NOMO-1 treated with dmso at 0.1 percent for 144 hours (cell line): ENCODE measurements at regions not wholly inside any gene's neighbourhood (a gene's known extent, or its start where the extent isn't known, plus 50 kb on each side); places are given as distances from the start of the nearest gene placed in this dataset.

ENCODE experiments used
- DNase-seq: peaks from one replicate; lab custom pipeline; 2025; ENCODE audit not compliant: unreplicated experiment; lab: John Stamatoyannopoulos, UW

DNA sequence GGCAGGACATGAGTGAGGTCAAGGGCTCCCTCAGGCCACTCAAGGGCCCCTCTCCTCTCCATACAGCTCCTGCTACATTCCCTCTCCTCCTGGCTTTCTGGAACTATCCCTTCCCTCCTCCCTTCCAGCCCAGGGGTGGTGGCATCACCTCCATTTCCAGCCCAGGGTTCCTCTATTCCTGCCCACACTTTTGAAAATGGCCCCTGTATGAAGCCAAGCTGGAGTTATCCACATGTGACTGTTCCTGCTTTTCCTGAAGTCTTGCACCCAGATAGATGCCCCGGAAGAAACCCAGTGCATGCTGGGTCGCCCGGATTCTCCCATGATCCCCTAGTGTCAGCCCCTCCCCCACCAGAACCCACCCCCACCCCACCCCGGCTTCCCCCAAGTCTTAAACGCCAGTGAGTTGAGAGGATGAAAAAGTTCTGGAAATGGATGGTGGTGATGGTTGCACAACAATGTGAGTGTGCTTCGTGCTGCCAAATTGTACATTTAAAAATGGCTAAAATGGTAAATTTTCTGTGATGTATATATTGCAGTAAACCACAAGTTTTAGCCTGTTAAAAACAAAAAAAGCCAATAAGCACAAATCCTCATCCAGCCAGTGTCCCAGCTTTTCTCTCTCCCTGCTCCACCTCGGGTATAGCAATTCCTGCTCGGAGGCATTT lies 136.9 kb downstream of the SCARB1 start:
- DNase-seq, result no peak

DNA sequence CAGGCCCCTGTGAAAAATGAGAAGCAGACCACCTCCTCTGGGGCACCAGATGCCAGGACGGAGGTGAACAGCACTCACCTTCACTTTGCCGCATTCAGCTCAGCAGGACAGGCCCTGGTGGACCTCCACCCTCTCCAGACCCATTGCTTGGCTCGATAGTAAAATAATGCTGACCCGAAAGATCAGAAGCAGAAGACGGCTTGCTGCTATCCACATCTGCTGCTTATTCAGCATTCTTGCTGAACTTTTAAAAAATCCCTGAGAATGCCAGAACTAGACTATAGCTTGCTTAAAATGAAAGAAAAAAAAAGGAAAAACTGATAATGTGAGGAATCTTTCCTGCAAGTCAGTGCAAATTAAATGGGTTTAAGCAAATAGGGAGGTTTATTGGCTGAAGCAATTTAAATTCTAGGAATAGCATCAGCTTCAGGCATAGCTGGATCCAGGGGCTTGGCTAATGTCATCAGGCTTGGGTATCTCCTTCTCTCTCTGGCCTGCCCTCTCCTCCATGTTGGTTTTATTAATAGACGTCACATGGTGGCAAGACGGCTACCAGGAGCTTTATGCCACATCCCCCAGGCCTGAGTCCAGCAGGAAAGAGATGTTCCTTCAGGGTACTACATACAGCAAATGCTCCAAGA lies 137.9 kb downstream of the SCARB1 start:
- no peak for DNase-seq

DNA sequence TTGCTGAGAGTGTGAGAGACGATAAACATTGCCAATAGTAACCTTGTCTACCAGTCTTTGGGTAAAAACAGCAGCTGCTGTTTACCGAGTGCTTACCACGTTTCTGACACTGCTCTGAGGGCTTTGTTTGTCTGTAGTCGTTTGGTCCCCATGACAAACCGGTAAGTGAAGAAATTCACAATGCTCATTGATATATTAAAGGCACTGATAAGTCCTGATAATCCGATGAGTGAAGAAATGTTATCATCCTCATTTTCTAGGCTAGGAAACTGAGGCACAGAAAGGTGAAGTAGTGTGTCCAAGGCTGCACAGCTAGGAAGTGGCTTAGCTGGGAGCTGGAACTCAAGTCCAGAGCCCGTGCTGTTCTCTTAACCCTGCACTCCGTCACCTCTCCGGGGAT lies 138.6 kb downstream of the SCARB1 start:
- no peak for DNase-seq

DNA sequence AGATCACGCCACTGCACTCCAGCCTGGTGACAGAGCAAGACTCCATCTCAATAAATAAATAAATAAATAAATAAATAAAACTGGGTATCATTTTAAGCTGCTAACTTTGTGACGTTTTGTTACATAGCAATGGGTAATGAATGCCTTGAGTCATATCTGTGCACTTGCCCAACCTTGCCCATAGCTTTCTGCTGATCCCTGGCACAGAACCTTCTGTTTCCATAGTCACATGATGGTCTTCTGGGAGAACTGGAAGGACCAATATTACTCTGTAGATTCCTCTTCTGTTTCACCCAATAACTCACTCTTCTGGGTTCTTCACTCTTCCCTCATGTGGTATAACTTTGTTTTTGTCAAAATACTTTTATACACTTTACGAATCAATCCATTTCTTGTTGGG lies 140.8 kb downstream of the SCARB1 start:
- DNase-seq, result no peak

DNA sequence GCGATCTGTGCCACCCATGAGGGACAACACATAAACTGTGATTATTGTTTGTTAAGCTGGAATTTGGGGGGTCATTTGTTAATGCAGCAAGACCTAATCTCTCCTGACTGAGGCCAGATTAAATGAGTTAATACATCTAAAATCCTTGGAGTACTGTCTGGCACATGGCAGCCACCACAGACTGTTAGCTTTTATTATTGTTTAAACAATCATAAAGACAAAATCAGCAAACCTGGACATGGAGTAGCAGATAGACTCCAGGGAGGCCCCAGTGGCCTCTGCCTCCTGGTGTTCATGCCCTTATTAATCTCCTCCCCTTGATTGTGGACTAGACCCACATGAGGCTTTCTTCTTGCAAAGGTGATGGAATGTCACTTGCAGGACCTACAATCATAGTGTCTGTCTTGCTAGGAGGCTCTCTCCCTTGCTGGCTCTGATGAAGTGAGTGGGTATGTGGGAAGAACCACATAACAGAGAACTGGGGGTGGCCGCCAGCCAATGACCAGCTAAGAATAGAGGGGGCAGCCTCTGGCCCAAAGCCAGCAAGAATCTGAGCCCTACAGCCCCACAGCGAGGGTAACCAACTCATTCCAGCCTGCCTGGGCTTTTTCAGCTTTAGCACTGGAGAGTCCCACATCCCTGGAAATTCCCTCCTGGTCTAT lies 142.0 kb downstream of the SCARB1 start:
- DNase-seq, result no peak

DNA sequence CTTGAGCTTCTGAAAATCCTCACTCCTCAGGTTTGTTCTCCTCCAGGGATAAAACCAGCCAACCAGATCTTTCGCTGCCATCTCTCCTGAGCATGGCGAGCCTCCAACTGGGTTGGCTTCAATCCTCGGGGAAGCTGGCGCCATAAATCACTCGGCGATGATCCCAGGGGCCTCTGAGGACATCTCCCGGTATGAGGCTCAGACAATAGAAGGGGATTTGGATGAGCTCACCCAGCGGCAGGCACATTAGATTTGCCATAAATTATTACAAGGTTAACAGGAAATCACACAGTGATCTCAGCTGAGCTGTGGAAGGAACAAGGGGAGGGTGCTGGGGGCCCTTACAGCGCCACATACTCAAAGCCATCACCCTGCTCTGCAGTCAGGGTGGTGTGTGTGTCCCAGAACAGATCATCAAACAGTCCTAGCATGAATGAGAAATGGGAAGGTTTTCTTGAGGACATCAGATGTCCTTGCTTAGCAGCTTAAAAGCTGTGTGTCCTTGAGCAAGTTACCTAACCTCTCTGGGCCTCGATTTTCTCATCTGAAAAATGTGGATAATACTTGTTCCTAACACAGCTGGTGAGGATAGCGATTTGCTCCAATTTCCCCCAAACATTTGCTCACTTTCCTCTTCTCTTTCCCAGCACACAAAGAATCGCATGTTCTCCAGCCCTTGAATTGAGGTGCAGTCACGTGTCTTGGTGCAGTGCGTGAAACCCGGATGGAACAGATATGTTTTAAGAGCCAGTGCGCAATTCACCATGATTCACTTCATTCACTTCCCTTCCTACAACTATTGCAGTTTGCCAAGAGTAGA lies 142.8 kb downstream of the SCARB1 start:
- DNase-seq, result peak; percentile 44

DNA sequence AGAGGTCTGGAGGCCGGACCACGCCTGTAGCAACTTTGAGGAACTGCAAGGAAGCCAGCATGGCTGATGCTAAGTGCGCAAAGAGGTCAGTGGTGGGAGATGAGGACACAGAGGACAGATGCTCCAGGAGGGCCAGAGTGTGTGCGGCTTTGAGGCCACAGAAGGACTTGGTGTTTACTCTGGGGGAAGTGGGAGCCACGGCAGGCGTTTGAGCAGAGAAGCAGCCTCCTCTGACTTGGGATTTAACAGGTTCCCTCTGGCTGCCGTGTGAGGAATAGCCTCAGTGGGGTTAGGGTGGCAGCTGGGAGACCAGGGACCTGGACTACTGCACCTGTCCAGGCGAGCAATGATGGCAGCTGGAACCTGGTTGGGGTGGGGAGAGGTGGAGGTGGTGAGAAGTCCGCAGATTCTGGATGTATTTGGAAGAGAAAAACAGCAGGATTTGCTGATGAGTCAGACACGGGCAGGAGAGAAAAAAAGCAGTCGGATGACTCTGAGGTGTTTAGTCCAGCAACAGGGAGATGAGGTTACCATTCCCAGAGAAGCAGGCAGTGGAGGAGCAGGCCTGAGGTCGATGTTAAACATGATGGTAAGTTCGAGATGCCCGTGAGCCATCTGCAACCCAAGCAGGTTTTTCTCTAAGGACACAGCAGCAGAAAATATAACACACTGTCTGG lies 143.5 kb downstream of the SCARB1 start:
- no peak for DNase-seq

DNA sequence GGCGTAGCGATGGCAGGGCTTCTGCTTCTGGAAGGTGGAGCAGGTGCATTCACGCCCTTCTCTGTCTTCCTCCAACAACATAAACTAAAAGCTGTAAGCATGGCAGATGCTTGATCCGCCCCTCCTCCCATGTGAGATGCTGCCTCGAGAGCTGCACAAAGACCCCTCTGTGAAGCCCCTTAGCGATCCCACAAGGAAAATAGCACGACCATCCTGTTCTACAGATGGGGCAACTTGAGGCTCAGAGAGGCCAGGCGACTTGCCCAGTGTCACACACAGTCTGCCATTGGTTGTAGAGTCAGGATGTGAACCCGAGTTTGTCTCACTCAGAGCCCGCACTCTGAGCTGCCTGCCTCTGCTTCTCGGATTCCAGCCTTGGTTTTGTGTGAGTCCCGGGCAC lies 144.4 kb downstream of the SCARB1 start:
- no peak for DNase-seq

DNA sequence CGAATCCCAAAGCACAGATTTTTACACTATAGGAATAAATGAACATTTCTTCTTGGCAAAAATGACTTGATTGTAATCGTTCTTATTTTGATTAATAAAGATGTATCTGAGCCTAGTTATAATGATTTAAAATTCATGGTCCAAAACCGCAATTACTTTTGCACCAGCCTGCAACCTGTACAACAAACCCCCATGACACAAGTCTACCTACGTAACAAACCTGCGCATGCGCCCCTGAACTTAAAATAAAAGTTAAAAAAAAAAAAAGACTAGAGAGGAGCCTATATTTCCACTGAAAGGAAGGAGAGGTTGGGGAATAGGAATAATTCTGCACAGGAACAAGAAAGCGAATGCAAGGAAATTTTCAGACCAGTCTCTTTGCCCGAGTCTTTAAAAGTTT lies 145.2 kb downstream of the SCARB1 start:
- DNase-seq, result no peak

DNA sequence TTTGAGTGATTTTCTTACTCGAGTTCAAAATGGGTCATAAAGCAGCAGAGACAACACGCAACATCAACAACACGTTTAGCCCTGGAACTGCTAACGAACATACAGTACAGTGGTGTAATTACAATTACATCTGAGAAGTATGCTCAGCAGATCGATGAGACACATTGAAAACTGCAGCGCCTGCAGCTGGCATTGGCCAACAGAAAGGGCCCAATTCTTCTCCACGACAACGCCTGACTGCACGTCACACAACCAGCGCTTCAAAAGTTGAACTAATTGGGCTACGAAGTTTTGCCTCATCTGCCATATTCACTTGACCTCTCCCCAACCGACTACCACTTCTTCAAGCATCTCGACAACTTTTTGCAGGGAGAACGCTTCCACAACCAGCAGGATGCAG lies 145.6 kb downstream of the SCARB1 start:
- no peak for DNase-seq

DNA sequence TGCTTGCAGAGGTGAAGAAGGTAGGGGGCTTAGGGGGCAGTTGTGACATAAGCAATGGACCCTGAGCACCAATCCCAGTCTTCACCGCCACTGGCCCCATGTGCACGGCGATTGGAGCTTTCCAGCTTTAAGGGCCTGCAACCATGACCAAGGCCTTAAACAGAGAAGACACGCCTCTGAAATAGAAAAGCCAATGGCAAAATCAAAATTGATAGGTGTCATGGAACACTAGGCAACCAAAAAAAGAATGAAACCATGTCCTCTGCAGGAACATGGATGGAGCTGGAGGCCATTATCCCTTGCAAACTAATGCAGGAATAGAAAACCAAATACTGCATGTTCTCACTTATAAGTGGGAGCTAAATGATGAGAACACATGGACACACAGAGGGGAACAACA lies 146.3 kb downstream of the SCARB1 start:
- DNase-seq, result no peak

DNA sequence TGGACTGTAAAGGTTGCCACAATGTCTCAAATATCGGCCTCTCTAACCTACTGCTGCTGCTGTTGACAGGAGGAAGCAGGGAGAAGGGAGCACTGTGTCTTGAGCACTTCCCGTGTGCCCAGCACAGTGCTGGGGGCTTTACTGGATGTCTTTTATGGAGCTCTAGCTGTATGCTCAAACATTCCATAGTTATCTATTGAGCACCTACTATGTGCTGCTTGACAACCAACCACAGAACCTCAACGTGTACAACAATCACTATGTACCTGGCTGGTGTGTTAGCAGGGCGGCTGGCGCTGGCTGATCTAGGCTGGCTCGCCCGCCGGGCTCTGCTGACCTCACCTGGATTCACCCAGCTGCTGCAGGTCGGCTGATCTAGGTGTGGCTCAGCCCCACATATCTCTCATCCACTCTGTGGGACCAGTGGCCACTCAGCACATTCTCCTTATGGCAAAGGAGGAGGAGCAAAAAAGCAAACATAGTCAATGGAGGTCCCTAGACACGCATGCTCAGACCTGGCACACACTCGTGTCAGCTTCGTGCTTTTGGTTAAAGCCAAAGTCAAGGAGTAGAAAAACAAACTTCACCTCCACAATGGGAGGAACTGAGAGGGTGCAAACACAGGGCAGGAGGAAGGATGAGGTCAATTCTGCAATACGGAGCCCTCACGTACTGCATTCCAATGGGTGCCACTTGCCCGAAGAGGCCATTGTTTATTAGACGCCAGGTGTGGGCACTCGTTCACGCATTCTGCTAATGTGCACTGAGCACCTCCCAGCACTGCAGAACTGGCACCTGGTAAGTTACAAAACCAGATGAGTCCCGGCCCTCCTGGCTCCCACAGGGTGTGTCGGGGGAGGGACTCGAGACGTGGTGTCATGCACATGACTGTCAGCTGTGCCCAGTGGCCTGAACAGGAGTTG lies 147.2 kb downstream of the SCARB1 start:
- no peak for DNase-seq

DNA sequence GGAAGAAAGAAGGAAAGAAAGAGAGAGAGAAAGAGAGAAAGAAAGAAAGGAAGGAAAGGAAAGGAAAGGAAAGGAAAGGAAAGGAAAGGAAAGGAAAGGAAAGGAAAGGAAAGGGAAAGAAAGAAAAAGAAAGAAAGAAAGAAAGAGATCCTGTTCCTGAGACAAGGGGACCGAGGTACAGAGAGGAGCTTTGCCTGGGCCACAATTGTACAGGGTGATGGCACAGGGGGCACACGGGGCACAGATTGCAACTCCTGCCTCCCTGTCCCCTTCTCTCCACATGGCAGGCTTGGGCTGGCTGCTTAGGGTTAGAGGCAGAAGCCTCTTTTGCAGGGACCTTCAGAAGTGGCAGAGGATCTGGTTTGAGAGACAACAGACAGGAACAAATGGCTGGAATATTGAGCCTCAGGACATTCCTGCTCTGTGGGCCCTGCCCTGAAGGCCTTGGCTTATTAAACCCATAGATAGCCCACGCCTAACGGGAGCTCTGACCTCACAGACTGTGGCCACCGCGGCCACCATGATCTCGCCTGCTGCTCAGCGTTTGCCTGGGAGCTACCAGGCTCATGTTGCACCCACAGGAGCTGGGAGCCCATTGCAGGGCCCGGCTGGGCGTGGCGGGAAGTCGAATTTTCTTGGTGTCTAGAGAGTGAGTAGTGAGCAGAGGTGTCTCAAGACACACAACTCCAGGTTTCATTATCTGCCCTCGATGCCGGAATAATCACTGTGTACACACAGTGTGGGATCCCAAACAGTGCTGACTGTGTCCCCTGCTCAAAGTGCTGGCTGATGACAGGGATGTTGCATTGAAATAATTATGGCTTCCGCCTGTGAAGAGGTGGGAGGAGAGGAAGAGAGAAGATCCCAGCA lies 147.9 kb upstream of the NCOR2 start:
- no peak for DNase-seq

DNA sequence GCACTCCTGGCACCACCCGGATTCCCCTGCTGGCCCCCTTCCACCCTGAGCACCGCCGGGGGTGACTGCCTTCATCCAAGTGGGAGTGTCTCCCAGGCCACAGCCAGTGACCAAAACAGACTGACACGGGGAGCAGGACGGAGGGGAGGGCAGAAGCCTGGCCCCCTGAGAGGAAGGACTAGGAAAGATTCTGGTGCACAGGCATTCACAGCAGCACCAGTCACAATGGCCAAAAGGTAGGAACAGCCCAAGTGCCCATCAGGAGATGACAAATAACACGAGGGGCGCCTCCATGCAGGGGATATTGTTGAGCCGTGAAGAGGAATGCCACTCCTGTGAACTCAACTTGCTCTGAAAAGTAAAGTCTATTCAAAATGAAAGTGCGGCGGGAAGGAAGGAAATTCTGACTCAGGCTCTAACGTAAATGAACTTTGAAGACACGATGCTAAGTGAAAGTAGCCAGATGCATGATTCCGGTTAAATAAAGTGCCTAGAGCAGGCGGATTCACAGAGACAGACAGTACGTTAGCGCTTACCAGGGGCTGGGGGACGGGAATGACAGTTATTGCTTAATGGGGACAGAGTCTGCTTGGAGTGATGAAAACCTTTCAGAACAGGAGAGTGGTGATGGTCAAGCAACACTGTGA lies 146.1 kb upstream of the NCOR2 start:
- peak; percentile 58 for DNase-seq

DNA sequence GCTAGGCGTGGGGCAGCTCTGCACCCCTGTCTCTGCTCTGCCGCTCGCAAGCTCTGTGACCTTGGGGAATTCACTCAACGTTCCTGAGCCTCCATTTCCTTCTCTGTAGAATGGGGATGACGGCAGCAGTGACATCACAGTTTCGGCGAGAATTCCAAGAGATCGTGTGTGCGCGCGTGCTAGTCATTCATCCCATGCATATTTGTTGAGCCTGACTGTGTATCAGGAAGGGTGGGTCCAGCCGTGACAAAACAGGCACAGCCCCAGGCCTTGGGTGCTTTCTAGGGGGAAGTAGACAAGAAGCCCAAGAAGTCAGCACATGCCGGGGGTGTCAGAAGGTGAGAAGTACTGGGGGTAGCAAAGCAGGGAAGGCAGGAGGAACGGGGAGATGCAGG lies 145.6 kb upstream of the NCOR2 start:
- DNase-seq, result peak; percentile 48

DNA sequence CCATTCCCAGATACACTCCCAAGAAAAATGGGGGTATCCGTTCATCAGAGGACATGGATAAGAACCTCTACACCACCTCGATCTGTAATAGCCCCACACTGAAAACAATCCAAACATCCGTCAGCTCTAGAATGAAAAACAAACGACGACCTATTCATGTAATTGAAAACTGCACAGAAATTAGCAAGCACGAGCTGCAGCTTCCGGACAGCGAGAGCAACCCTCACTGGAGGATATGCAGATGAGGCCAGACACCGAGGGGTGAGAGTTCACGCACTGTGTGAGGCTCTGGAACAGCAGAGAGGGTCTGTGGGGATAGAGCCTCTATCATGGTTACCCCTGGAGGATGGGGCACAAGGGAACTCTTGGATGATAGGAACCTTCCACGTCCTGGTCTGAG lies 143.9 kb upstream of the NCOR2 start:
- DNase-seq, result no peak

DNA sequence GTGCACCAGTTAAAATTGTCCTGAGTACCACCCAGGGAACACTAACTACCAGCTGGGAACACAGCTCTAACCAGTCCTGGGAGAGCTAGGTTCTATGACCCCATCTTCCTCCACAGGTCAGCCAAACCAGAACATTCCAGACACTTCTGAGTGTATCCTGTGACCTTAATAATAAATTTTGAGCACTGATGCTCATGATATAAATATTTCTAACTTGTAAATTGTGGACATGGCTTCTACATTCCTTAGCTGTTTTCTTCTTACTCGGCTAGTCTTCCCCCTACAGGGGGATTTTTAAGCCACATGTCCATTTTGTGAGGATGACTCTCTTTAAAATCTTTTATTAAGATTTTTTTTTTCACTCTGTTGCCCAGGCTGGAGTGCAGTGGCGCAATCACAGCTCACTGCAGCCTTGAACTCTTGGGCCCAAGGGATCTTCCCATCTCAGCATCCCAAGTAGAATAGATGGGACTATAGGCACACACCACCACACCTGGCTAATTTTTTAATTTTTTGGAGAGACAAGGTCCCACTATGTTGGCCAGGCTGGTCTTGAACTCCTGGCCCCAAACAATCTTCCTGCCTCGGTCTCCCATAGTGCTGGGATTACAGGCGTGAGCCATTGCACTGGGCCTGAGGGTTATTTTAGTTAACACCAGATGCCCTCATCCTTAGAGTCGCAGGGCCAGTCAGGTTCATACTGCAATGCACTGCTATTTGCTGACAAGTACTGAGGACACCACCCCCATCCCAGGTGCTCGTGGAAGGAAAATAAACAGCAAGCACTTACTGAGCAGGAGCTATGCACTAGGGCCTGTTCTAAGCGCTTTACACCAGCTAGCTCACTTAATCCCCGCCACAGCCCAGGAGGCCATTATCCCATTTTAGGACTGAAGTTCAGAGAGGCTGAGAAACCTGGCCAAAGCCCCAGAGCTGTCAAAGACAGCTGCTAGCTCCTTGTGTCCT lies 142.6 kb upstream of the NCOR2 start:
- no peak for DNase-seq

DNA sequence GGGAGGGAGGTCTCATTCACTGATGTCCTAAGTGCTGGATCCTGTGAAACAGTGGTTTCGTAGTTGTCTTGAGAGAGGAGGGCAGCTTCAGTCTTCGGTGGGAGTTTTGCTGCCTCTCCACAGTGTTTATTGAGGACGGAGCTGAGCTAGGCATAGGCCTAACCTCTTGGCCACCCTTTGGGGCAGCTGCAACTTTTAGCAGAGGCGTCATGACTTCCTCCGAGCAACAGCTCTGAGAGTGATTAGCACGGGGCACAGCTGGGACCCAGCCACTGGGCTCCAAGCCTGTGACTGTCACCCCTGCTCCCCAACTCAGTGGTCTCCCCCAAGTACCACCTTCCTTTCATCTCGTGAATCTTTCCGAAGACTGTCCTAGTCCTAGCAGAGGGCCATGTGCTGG lies 139.9 kb upstream of the NCOR2 start:
- no peak for DNase-seq
